NOMO-1 treated with DMSO at 0.1 percent for 48 hours (cell line): ENCODE measurements at regions not wholly inside any gene's neighbourhood (a gene's known extent, or its start where the extent isn't known, plus 50 kb on each side); places are given as distances from the start of the nearest gene placed in this dataset.

Source experiments
- DNase-seq: peaks from one replicate; lab custom pipeline; 2025; ENCODE audit not compliant: unreplicated experiment; lab: John Stamatoyannopoulos, UW

GRCh38 chr9:87818308-87818707 is 64.4 kb upstream of the SPATA31E1 start:
- no peak for DNase-seq

GRCh38 chr9:87824216-87824875 is 58.3 kb upstream of the SPATA31E1 start:
- DNase-seq = no peak

DNA sequence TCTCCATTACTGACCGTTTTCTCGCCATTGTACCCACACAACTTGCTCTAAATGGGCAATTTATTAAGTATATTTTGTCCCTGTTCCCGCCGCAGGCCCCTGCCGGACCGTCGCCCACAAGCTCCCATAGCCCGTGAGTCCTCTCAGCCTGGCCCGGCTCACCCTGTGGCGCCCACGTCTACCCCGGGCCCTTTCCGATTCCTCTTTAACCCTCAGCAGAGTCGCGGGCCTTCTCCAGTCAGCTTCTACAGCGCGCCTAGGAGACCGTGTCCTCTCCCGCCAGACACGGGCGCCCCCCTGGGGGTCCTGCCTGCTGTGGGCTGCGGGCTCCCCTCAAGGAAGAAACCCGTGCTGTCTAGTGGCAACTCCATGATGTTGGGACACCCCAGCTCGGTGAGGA is 57.8 kb upstream of the SPATA31E1 start:
- DNase-seq = no peak

DNA sequence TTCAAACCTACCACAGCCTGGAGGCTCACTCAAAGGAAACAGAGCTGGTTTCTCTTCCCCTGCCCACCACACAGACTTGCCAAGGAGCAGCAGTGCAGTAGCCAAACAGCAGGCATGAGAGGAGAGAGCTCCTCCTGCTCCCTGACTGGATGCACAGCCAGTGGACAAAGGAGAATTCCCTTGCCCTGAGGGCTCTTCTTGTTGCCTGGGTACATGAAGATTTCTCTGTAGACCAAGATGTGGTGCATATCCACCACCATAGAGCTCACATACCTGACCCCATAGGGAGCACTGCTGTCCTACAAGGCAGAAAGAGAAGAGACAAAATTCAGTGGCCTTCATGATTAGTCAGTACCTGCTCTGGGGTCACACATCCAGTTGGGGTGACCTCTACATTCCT is 56.3 kb upstream of the SPATA31E1 start:
- no peak for DNase-seq

GRCh38 chr9:87827341-87827740 is 55.3 kb upstream of the SPATA31E1 start:
- no peak for DNase-seq

GRCh38 chr9:87829756-87830155 is 52.9 kb upstream of the SPATA31E1 start:
- DNase-seq = no peak

DNA sequence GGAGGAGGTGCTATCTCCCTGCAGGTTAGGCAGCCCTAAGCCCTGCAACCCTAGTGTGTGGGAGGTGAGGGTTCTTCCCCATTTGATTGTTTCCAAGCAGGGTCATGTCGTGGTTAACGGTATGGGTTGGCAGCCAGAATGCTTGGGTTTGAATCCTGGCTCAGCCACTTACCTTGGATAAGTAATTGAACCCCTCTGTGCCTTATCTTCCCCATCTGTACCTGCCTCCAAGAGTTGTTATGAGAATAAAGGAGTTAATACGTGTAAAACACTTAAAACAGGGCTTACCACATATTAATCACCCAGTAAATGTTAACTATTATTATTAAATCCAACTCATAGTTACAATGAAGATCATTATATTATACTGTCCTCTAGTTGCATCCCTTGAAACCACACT is 52.2 kb upstream of the SPATA31E1 start:
- no peak for DNase-seq

DNA sequence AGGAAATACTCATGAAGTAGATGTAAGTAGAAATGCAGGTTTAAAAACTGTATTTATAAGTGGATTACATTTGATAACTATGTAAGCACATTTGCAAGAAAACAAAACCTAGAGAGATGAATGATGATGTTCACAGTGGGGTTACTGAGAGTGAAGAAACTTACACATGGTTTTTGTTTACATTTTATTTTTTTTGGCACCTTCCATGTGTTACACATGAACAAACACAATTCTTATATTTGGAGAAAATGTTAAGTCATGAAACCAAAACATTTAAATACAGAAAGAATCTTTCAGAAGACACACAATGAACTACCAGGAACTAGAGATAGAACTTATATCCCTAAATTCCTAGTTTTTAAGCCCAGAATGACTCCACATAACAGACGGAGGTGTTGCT is 51.5 kb upstream of the SPATA31E1 start:
- DNase-seq = no peak
